A673 (cell line): ENCODE measurements at regions not wholly inside any gene's neighbourhood (a gene's known extent, or its start where the extent isn't known, plus 50 kb on each side); places are given as distances from the start of the nearest gene placed in this dataset.

Experiments used
- BruUV-seq: library from RNA; stranded (reverse); fragments of 400-500 nt; replicated peaks from 2 replicates; lab custom pipeline; 2021; lab: Mats Ljungman, UMichigan
- CTCF ChIA-PET: fragments of 300-600 bp; sonication (Branson Sonifier 250); formaldehyde crosslinking; loops from one replicate; lab custom pipeline; 2022; ENCODE audit warnings: antibody characterized with exemption; lab: Charles Lee
- POLR2A ChIA-PET: fragments of 300-600 bp; sonication (Branson Sonifier 250); formaldehyde crosslinking; loops from one replicate; lab custom pipeline; 2022; ENCODE audit warnings: antibody characterized with exemption; ENCODE audit not compliant: low non-redundant PET; lab: Charles Lee
- DNase-seq: peaks from one replicate; pipeline ENCODE4 v3.0.0-alpha.2; 2015; ENCODE audit warnings: low spot score
- H3K27ac ChIP-seq: fragments of 200-600 bp; sonication (generic); 2 replicates; pipeline ENCODE4 v1.5.1; 2016; ENCODE audit warnings: mixed run types, low read depth, mild to moderate bottlenecking, mixed read lengths, antibody characterized with exemption, low read length; ENCODE audit not compliant: poor library complexity, severe bottlenecking
- H3K27me3 ChIP-seq: fragments of 200-600 bp; sonication (generic); replicated peaks from 2 replicates; pipeline ENCODE4 v1.6.1; 2017; ENCODE audit warnings: mixed run types, low read depth, mild to moderate bottlenecking, mixed read lengths, antibody characterized with exemption, low read length; ENCODE audit not compliant: insufficient read depth, poor library complexity
- H3K36me3 ChIP-seq: fragments of 200-600 bp; sonication (generic); 2 replicates; pipeline ENCODE4 v1.6.1; 2016; ENCODE audit warnings: mixed run types, mild to moderate bottlenecking, mixed read lengths, antibody characterized with exemption, low read length; ENCODE audit not compliant: insufficient read depth, poor library complexity, severe bottlenecking
- H3K4me1 ChIP-seq: fragments of 200-600 bp; sonication (generic); 2 replicates; pipeline ENCODE4 v1.6.1; 2017; ENCODE audit warnings: mixed run types, mild to moderate bottlenecking, mixed read lengths, antibody characterized with exemption, low read length; ENCODE audit not compliant: insufficient read depth, poor library complexity, severe bottlenecking
- H3K4me3 ChIP-seq: fragments of 200-600 bp; sonication (generic); 2 replicates; pipeline ENCODE4 v1.5.1; 2016; ENCODE audit warnings: low read depth, mixed run types, mild to moderate bottlenecking, mixed read lengths, low read length; ENCODE audit not compliant: poor library complexity, severe bottlenecking
- H3K9me3 ChIP-seq: fragments of 200-600 bp; sonication (generic); 2 replicates; pipeline ENCODE4 v1.6.1; 2016; ENCODE audit warnings: mixed run types, low read depth, mild to moderate bottlenecking, mixed read lengths, antibody characterized with exemption, low read length; ENCODE audit not compliant: poor library complexity, severe bottlenecking
- EZH2 ChIP-seq: fragments of 200-600 bp; sonication (generic); IDR thresholded peaks from 2 replicates; pipeline ENCODE4 v1.6.1; 2017; ENCODE audit warnings: borderline replicate concordance, low read depth, mild to moderate bottlenecking, mixed read lengths, antibody characterized with exemption, low read length; ENCODE audit not compliant: poor library complexity, severe bottlenecking
- intact Hi-C: fragments of 100-400 bp; cut with micrococcal nuclease; formaldehyde crosslinking; loops from one replicate; pipeline ENCODE4 v1.10.0; 2022; ENCODE audit not compliant: unreplicated experiment
- TF ChIP-seq, protein P1 (sequence below): fragments of 300-800, 200-600 bp; sonication (generic); conservative IDR thresholded peaks from 2 replicates; pipeline ENCODE4 v1.5.1; 2017; ENCODE audit warnings: low read depth, mild to moderate bottlenecking, antibody characterized with exemption, low read length, moderate library complexity, mixed read lengths

DNA sequence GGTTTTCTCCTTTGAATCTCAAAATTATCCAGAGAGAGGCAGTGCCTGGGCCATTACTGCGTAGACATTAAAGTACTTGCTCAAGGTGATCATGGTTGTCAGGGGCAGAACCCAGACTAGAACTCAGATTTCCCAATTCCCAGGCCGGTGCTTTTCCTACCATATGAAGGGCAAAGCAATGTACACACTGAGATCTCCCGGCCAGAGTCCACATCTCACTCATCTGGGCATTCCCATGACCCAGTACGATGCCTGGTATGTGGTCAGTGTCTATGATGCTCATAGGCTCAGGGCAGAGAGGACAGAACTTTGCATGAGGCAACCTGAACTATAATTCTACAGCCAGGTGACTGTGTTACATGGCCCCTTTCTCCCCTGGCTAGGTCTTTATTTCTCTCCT is 531.4 kb downstream of the TDRD15 start:
- no TSS peak for BruUV-seq
- CTCF ChIA-PET = no interaction called here
- Histone ChIP-seq H3K27me3 (peaks cover 6% of the 10 kb centered on the region), H3K27ac (no peak overlapping the region), H3K36me3 (no peaks in the 10 kb centered on the region), H3K4me1 (no peaks in the 10 kb centered on the region), H3K9me3 (no peaks in the 10 kb centered on the region), H3K4me3 (no peak overlapping the region)
- no peak for TF ChIP-seq EZH2
- TF ChIP-seq, protein P1, sequence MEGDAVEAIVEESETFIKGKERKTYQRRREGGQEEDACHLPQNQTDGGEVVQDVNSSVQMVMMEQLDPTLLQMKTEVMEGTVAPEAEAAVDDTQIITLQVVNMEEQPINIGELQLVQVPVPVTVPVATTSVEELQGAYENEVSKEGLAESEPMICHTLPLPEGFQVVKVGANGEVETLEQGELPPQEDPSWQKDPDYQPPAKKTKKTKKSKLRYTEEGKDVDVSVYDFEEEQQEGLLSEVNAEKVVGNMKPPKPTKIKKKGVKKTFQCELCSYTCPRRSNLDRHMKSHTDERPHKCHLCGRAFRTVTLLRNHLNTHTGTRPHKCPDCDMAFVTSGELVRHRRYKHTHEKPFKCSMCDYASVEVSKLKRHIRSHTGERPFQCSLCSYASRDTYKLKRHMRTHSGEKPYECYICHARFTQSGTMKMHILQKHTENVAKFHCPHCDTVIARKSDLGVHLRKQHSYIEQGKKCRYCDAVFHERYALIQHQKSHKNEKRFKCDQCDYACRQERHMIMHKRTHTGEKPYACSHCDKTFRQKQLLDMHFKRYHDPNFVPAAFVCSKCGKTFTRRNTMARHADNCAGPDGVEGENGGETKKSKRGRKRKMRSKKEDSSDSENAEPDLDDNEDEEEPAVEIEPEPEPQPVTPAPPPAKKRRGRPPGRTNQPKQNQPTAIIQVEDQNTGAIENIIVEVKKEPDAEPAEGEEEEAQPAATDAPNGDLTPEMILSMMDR = no peak
- intact Hi-C loops = no loop called here
- POLR2A ChIA-PET = no interaction called here
- DNase-seq = no peak

DNA sequence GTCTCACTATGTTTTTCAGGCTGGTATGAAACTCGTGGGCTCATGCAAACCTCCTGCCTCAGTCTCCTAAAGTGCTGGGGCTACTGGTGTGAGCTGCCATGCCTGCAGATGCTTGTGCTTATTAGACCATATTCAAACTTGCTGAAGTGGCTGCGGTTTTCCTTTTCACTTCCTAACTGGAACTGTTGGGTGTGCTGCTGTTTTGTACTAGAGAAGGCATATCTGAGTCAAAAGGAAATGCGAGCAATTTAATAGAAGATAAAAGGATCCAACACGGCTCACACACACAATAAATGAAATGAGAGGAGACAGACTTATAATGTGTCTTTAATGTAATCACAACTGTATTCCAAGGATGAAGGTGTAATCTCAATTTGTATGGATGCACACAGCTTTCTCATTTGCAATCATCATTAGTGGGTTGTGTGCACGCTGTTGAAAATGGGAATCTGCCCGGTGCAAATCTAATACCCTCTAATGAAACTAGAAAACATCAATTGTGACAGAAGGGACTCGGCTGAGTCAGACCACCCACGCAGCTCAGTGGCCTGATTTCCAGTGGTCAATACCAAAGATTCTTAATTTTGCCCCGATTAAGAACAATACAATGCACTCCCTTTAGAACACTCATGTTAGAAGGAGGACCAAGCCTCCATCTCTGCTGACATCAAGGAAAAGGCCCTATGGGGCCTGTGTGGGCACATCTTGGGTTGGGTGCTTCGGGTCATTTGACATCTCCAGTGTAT is 532.7 kb downstream of the TDRD15 start:
- peaks cover 9% of the 10 kb centered on the region for H3K27me3 ChIP-seq
- ChIA-PET POLR2A (no interaction called here), CTCF (no interaction called here)
- no peak for TF ChIP-seq EZH2
- TF ChIP-seq, protein P1 = no peak
- DNase-seq = no peak
- H3K36me3 ChIP-seq = no peaks in the 10 kb centered on the region
- no peaks in the 10 kb centered on the region for H3K9me3 ChIP-seq
- no TSS peak for BruUV-seq
- no peak overlapping the region for H3K27ac ChIP-seq
- intact Hi-C loops = no loop called here
- H3K4me1 ChIP-seq = no peaks in the 10 kb centered on the region
- no peak overlapping the region for H3K4me3 ChIP-seq

DNA sequence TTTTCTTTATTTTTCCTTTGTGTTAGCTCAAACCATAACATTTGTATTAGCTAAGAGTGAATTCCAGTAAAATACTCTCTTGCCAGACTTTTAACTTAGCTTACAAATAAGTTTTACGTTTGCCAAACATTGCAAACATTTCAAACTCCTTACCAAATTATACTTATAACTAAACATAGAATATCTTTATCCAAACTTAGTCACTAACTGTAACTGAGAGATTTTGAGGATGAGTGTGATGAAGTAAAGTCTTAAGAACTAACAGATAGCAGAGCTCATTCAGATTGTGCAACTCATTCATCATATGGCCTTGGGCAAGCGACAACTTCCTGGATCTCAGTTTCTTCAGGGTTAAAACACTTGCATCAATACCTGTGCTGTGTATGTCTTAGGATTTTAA is 533.7 kb downstream of the TDRD15 start:
- H3K4me3 ChIP-seq = no peak overlapping the region
- H3K9me3 ChIP-seq = no peaks in the 10 kb centered on the region
- no peak overlapping the region for H3K27ac ChIP-seq
- no peak for TF ChIP-seq EZH2
- TF ChIP-seq, protein P1 = no peak
- intact Hi-C loops = no loop called here
- H3K4me1 ChIP-seq = no peaks in the 10 kb centered on the region
- peaks cover 9% of the 10 kb centered on the region for H3K27me3 ChIP-seq
- H3K36me3 ChIP-seq = no peaks in the 10 kb centered on the region
- BruUV-seq = no TSS peak
- no peak for DNase-seq
- ChIA-PET CTCF (no interaction called here), POLR2A (no interaction called here)
